H1 (cell line): ENCODE measurements at regions not wholly inside any gene's neighbourhood (a gene's known extent, or its start where the extent isn't known, plus 50 kb on each side); places are given as distances from the start of the nearest gene placed in this dataset.

Experiments used
- ATF3 ChIP-seq: IDR thresholded peaks from 2 replicates; pipeline ENCODE4 v1.6.1; 2011; ENCODE audit warnings: low read depth, mild to moderate bottlenecking, low read length; ENCODE audit not compliant: insufficient read depth
- CTCF ChIP-seq, 3 experiments: IDR thresholded peaks; 1 replicate in 2 of 3; 2 replicates in 1 of 3; pipeline versions ENCODE4 v1.5.1 to v1.6.1; 2011; ENCODE audit warnings: low read length in 3 of 3, mild to moderate bottlenecking in 3 of 3, inconsistent platforms in 2 of 3, low read depth in 1 of 3, moderate library complexity in 1 of 3; ENCODE audit not compliant: insufficient read depth in 1 of 3; ENCODE audit errors: control extremely low read depth in 1 of 3
- EP300 ChIP-seq, 2 experiments: IDR thresholded peaks; 1 replicate in 1 of 2; 2 replicates in 1 of 2; pipeline ENCODE4 v1.6.1; 2011 to 2012; ENCODE audit warnings: low read depth in 2 of 2, low read length in 2 of 2, mild to moderate bottlenecking in 2 of 2, borderline replicate concordance in 1 of 2, inconsistent platforms in 1 of 2, moderate library complexity in 1 of 2
- GABPA ChIP-seq: IDR thresholded peaks from 2 replicates; pipeline ENCODE4 v1.6.1; 2011; ENCODE audit warnings: mild to moderate bottlenecking, low read length, moderate library complexity, borderline replicate concordance; ENCODE audit not compliant: insufficient read depth
- RAD21 ChIP-seq, 2 experiments: IDR thresholded peaks in 1 of 2; conservative IDR thresholded peaks in 1 of 2; 2 replicates each; pipeline ENCODE4 v1.6.1; 2011; ENCODE audit warnings: low read depth in 2 of 2, low read length in 2 of 2, improper control_type of control experiment in 1 of 2, inconsistent platforms in 1 of 2, mild to moderate bottlenecking in 1 of 2, moderate library complexity in 1 of 2
- RBBP5 ChIP-seq: IDR thresholded peaks from 2 replicates; pipeline ENCODE4 v1.7.1; 2012; ENCODE audit warnings: low read depth, mild to moderate bottlenecking, inconsistent platforms, low read length, moderate library complexity, borderline replicate concordance
- RFX5 ChIP-seq: IDR thresholded peaks from 2 replicates; pipeline ENCODE4 v1.6.1; 2011; ENCODE audit warnings: low read depth, low read length, improper control_type of control experiment, borderline replicate concordance
- SP2 ChIP-seq: IDR thresholded peaks from 2 replicates; pipeline ENCODE4 v1.6.1; 2012; ENCODE audit warnings: mild to moderate bottlenecking, low read length, inconsistent platforms
- SUZ12 ChIP-seq: fragments of 200-600 bp; sonication (generic); IDR thresholded peaks from 2 replicates; pipeline ENCODE4 v1.6.1; 2012; ENCODE audit warnings: mild to moderate bottlenecking, inconsistent platforms, low read length, moderate library complexity, mixed read lengths
- TAF1 ChIP-seq: IDR thresholded peaks from 2 replicates; pipeline ENCODE4 v1.6.1; 2011; ENCODE audit warnings: mild to moderate bottlenecking, low read depth, low read length
- YY1 ChIP-seq: IDR thresholded peaks from 2 replicates; pipeline ENCODE4 v1.6.1; 2011; ENCODE audit warnings: low read depth, mild to moderate bottlenecking, low read length
- ZNF274 ChIP-seq: IDR thresholded peaks from 2 replicates; pipeline ENCODE4 v1.7.0; 2012; ENCODE audit warnings: low read length, borderline replicate concordance; ENCODE audit errors: extremely low read depth

GRCh38 chr11:11742486-11742885 lies 99.3 kb upstream of the USP47 start:
- TF ChIP-seq ZNF274 (no peak), CTCF (IDR thresholded peaks at IDR 0.05; ENCODE audit: control extremely low read depth in 1 of 3, insufficient read depth in 1 of 3, low read depth in 1 of 3, low read length in 3 of 3) (no peak), SP2 (no peak), YY1 (no peak), ATF3 (no peak), RBBP5 (no peak), EP300 (IDR thresholded peaks at IDR 0.05; ENCODE audit: borderline replicate concordance in 1 of 2, low read depth in 2 of 2, low read length in 2 of 2) (no peak), RFX5 (no peak), TAF1 (no peak), GABPA (no peak), SUZ12 (no peak), RAD21 (IDR thresholded peaks at IDR 0.05 in 1 of 2, conservative IDR thresholded peaks at IDR 0.05 in 1 of 2; ENCODE audit: low read depth in 2 of 2, low read length in 2 of 2) (no peak)
